ENCODE measurements at regions not wholly inside any gene's neighbourhood (a gene's known extent, or its start where the extent isn't known, plus 50 kb on each side); places are given as distances from the start of the nearest gene placed in this dataset.

GRCh38 chr6:40312213-40313015, 274.8 kb downstream of the LRFN2 start:
- DNase-seq (ENCODE audit: low read depth), result no peak

GRCh38 chr6:40308533-40309306, 278.4 kb downstream of the LRFN2 start:
- DNase-seq (ENCODE audit: low read depth), result peak; percentile 35

GRCh38 chr6:40307712-40308111, 279.5 kb downstream of the LRFN2 start:
- no peak for DNase-seq (ENCODE audit: low read depth)

- no peak for DNase-seq (ENCODE audit: low read depth)
These were observed 284.2 kb downstream of the LRFN2 start for GRCh38 chr6:40302856-40303454.

- DNase-seq (ENCODE audit: low read depth), result no peak
These were observed 287.5 kb downstream of the LRFN2 start for GRCh38 chr6:40299681-40300080.

- no peak for DNase-seq (ENCODE audit: low read depth)
These were observed 289.0 kb downstream of the LRFN2 start for GRCh38 chr6:40298207-40298606.

GRCh38 chr6:40295251-40295950, 291.8 kb downstream of the LRFN2 start:
- DNase-seq (ENCODE audit: low read depth), result no peak

GRCh38 chr6:40293460-40294185, 293.5 kb downstream of the LRFN2 start:
- DNase-seq (ENCODE audit: low read depth), result no peak

GRCh38 chr6:40293060-40293459, 294.1 kb downstream of the LRFN2 start:
- no peak for DNase-seq (ENCODE audit: low read depth)

GRCh38 chr6:40290816-40291215, 296.3 kb downstream of the LRFN2 start:
- DNase-seq (ENCODE audit: low read depth), result no peak

- DNase-seq (ENCODE audit: low read depth), result no peak
These were observed 298.2 kb downstream of the LRFN2 start for GRCh38 chr6:40288919-40289318.

GRCh38 chr6:40287296-40287850, 299.8 kb downstream of the LRFN2 start:
- no peak for DNase-seq (ENCODE audit: low read depth)

GRCh38 chr6:40286721-40287120, 300.4 kb downstream of the LRFN2 start:
- DNase-seq (ENCODE audit: low read depth), result no peak

- DNase-seq (ENCODE audit: low read depth), result no peak
These were observed 301.2 kb downstream of the LRFN2 start for GRCh38 chr6:40285996-40286395.

- DNase-seq (ENCODE audit: low read depth), result no peak
These were observed 301.6 kb downstream of the LRFN2 start for GRCh38 chr6:40285535-40285934.

GRCh38 chr6:40282986-40283385, 304.2 kb downstream of the LRFN2 start:
- DNase-seq (ENCODE audit: low read depth), result no peak

GRCh38 chr6:40281402-40281801, 305.8 kb downstream of the LRFN2 start:
- no peak for DNase-seq (ENCODE audit: low read depth)

GRCh38 chr6:40280231-40280630, 306.9 kb downstream of the LRFN2 start:
- DNase-seq (ENCODE audit: low read depth), result no peak

GRCh38 chr6:40276141-40276540, 311.0 kb downstream of the LRFN2 start:
- DNase-seq (ENCODE audit: low read depth), result no peak

GRCh38 chr6:40274058-40274457, 313.1 kb downstream of the LRFN2 start:
- DNase-seq (ENCODE audit: low read depth), result no peak

GRCh38 chr6:40268614-40269013, 318.6 kb downstream of the LRFN2 start:
- DNase-seq (ENCODE audit: low read depth), result no peak
